ENCODE measurements at regions not wholly inside any gene's neighbourhood (a gene's known extent, or its start where the extent isn't known, plus 50 kb on each side); places are given as distances from the start of the nearest gene placed in this dataset.
A peak's percentile ranks its signal among the peaks of the same experiment; 100 is the strongest.

DNA sequence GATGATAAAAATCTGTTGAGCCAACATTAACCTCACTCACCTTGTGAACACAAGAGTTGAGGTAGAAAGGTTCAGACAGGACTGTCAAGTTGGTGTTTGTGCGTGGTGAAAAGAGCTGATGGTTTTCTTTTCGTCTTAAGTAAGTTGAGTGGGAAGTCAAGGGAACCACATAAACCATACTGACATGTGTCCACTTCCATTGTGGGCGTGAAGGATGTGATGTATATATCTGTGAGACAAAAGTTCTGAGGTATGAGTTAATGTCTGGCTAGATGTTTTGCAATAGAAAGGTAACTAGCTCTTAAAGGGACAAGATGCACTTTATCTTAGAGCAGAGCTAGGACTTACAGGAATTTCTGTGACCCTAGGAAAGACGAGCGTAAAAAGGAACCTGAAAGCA is 1272.1 kb upstream of the ADGRB3 start (continued):
- TF ChIP-seq, protein P1, sequence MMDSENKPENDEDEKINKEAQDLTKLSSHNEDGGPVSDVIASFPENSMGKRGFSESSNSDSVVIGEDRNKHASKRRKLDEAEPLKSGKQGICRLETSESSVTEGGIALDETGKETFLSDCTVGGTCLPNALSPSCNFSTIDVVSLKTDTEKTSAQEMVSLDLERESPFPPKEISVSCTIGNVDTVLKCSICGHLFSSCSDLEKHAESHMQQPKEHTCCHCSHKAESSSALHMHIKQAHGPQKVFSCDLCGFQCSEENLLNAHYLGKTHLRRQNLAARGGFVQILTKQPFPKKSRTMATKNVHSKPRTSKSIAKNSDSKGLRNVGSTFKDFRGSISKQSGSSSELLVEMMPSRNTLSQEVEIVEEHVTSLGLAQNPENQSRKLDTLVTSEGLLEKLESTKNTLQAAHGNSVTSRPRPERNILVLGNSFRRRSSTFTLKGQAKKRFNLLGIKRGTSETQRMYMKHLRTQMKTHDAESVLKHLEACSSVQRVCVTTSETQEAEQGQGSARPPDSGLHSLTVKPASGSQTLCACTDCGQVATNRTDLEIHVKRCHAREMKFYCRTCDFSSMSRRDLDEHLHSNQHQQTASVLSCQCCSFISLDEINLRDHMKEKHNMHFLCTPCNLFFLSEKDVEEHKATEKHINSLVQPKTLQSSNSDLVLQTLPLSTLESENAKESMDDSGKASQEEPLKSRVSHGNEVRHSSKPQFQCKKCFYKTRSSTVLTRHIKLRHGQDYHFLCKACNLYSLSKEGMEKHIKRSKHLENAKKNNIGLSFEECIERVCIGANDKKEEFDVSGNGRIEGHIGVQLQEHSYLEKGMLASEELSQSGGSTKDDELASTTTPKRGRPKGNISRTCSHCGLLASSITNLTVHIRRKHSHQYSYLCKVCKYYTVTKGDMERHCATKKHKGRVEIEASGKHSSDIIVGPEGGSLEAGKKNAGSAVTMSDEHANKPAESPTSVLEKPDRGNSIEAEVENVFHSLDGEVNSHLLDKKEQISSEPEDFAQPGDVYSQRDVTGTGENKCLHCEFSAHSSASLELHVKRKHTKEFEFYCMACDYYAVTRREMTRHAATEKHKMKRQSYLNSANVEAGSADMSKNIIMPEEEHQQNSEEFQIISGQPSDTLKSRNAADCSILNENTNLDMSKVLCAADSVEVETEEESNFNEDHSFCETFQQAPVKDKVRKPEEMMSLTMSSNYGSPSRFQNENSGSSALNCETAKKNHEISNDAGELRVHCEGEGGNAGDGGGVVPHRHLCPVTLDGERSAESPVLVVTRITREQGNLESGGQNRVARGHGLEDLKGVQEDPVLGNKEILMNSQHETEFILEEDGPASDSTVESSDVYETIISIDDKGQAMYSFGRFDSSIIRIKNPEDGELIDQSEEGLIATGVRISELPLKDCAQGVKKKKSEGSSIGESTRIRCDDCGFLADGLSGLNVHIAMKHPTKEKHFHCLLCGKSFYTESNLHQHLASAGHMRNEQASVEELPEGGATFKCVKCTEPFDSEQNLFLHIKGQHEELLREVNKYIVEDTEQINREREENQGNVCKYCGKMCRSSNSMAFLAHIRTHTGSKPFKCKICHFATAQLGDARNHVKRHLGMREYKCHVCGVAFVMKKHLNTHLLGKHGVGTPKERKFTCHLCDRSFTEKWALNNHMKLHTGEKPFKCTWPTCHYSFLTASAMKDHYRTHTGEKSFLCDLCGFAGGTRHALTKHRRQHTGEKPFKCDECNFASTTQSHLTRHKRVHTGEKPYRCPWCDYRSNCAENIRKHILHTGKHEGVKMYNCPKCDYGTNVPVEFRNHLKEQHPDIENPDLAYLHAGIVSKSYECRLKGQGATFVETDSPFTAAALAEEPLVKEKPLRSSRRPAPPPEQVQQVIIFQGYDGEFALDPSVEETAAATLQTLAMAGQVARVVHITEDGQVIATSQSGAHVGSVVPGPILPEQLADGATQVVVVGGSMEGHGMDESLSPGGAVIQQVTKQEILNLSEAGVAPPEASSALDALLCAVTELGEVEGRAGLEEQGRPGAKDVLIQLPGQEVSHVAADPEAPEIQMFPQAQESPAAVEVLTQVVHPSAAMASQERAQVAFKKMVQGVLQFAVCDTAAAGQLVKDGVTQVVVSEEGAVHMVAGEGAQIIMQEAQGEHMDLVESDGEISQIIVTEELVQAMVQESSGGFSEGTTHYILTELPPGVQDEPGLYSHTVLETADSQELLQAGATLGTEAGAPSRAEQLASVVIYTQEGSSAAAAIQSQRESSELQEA (IDR thresholded peaks at IDR 0.05; ENCODE audit: low read depth), result no peak
- peak; percentile 17; the same call in 1 of the 2 replicates for TF ChIP-seq SMAD4 (CRISPR knock-in tag; conservative IDR thresholded peaks at IDR 0.05)
- TF ChIP-seq NR1H2 (CRISPR knock-in tag; IDR thresholded peaks at IDR 0.05), result no peak
- no peak for TF ChIP-seq SAP30 (IDR thresholded peaks at IDR 0.05; ENCODE audit: borderline replicate concordance, insufficient read depth, low read depth, low read length, poor library complexity, severe bottlenecking)
- TF ChIP-seq NCOA6 (IDR thresholded peaks at IDR 0.05), result no peak
- no peak for TF ChIP-seq HNRNPUL1 (IDR thresholded peaks at IDR 0.05; ENCODE audit: low read length)

Measured in K562 (cell line).